Natural killer cell (primary cell): ENCODE measurements at regions not wholly inside any gene's neighbourhood (a gene's known extent, or its start where the extent isn't known, plus 50 kb on each side); places are given as distances from the start of the nearest gene placed in this dataset.

Experiments
- ATAC-seq, 3 donors: fragments of 150-1000 bp in 2 of 3; fragments of 200-7000 bp in 1 of 3; cut with Tn5 transposase; 1 replicate in 1 of 3; 2 replicates in 2 of 3; pipeline ENCODE4 v1.10.0; 2021; ENCODE audit warnings: mild to moderate bottlenecking in 2 of 3, moderate library complexity in 2 of 3
- DNase-seq, 2 donors: peaks; one replicate each; pipeline versions ENCODE4 v3.0.0 to v3.0.0-alpha.2; 2013 to 2021; ENCODE audit warnings: mixed read lengths in 1 of 2
- H3K27ac ChIP-seq: one replicate; pipeline ENCODE4 v1.5.1; 2013; ENCODE audit warnings: mild to moderate bottlenecking, low read length
- H3K27me3 ChIP-seq: one replicate; pipeline ENCODE4 v1.6.1; 2013; ENCODE audit warnings: low read length; ENCODE audit not compliant: control insufficient read depth, insufficient read depth
- H3K36me3 ChIP-seq: one replicate; pipeline ENCODE4 v1.6.1; 2013; ENCODE audit warnings: low read length; ENCODE audit not compliant: control insufficient read depth, insufficient read depth
- H3K4me1 ChIP-seq: one replicate; pipeline ENCODE4 v1.6.1; 2013; ENCODE audit warnings: low read length; ENCODE audit not compliant: control insufficient read depth, insufficient read depth
- H3K4me3 ChIP-seq: one replicate; pipeline ENCODE4 v1.5.1; 2013; ENCODE audit warnings: low read length
- H3K9me3 ChIP-seq: one replicate; pipeline ENCODE4 v1.6.1; 2013; ENCODE audit warnings: low read length; ENCODE audit not compliant: control insufficient read depth, insufficient read depth
- H3K27ac Mint-ChIP-seq, 2 donors: one replicate each; pipeline ENCODE4 v1.8.0; 2022; ENCODE audit warnings: mild to moderate bottlenecking in 2 of 2, mixed read lengths in 2 of 2, moderate library complexity in 1 of 2
- H3K27me3 Mint-ChIP-seq, 2 donors: one replicate each; pipeline ENCODE4 v1.8.0; 2022; ENCODE audit warnings: low read depth in 2 of 2, mixed read lengths in 2 of 2
- H3K36me3 Mint-ChIP-seq: one replicate; pipeline ENCODE4 v1.8.0; 2022; ENCODE audit warnings: mixed read lengths
- H3K4me1 Mint-ChIP-seq, 2 donors: one replicate each; pipeline ENCODE4 v1.8.0; 2022; ENCODE audit warnings: mixed read lengths in 2 of 2
- H3K4me3 Mint-ChIP-seq: one replicate; pipeline ENCODE4 v1.8.0; 2022; ENCODE audit warnings: mild to moderate bottlenecking, moderate library complexity, mixed read lengths
- H3K9me3 Mint-ChIP-seq, 2 donors: one replicate each; pipeline ENCODE4 v1.8.0; 2022; ENCODE audit warnings: mixed read lengths in 2 of 2
- WGBS: methylation state at CpG from one replicate; pipeline ENCODE4 v1.1.7; 2013; ENCODE audit warnings: missing lambda C conversion rate; ENCODE audit not compliant: insufficient coverage; 5-methylcytosine and 5-hydroxymethylcytosine counted together
- intact Hi-C: fragments of 100-400 bp; cut with micrococcal nuclease; formaldehyde crosslinking; loops from one replicate; pipeline ENCODE4 v1.14.2; 2022
- TF ChIP-seq, protein P1 (sequence below): fragments of 200-600 bp; IDR thresholded peaks from one replicate; pipeline ENCODE4 v1.8.0; 2022; ENCODE audit warnings: antibody characterized with exemption

DNA sequence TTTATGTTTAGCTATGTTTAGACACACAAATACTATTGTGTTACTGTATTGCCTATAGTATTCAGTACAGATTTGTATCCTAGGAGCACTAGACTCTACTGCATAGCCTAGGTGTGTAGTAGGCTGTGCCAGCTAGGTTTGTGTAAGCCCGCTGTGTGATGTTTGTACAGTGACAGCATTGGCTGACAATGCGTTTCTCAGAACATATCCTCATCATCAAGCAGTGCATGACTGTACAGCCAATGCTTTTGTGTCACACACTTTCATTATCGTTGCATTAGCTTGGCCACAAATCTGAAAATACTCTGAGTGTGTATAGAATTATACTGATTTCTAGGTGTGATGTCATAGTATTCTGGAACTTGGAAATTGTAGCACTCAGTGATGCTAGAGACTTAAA is 63.4 kb downstream of the CLDN34 start:
- WGBS: 100% methylated on average over 1 of the region's 3 CpGs

DNA sequence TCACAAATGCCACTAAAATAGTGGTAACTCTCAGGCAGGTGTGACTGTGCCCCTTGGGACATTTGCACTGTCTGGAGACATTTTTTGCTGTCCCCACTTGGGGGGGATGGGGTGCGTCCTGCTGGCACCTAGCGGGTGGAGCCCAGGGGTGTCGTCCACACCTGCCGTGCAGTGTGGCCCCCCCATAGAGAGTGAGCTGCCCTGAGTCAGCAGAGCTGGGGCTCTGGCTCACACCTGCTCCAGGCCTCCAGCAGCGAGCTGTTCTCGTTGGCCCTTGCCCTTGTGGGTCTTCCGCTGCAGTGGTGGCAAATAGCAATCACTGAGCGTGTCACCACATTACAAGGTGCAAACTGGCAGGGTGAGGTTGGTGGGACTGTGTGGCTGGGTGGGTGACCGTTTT is 64.6 kb downstream of the CLDN34 start:
- Histone ChIP-seq H3K4me3 (no peak overlapping the region), H3K27ac (no peak overlapping the region), H3K9me3 (no peaks in the 10 kb centered on the region), H3K27me3 (no peaks in the 10 kb centered on the region), H3K36me3 (no peaks in the 10 kb centered on the region), H3K4me1 (peaks cover 10% of the 10 kb centered on the region)
- Mint-ChIP-seq H3K27ac (no peak overlapping the region), H3K4me1 (peaks cover 14 to 23% of the 10 kb centered on the region in 2 donors), H3K9me3 (no peaks in the 10 kb centered on the region), H3K27me3 (peaks cover 0 to 2% of the 10 kb centered on the region in 2 donors), H3K4me3 (no peak overlapping the region), H3K36me3 (no peaks in the 10 kb centered on the region)
- TF ChIP-seq, protein P1, sequence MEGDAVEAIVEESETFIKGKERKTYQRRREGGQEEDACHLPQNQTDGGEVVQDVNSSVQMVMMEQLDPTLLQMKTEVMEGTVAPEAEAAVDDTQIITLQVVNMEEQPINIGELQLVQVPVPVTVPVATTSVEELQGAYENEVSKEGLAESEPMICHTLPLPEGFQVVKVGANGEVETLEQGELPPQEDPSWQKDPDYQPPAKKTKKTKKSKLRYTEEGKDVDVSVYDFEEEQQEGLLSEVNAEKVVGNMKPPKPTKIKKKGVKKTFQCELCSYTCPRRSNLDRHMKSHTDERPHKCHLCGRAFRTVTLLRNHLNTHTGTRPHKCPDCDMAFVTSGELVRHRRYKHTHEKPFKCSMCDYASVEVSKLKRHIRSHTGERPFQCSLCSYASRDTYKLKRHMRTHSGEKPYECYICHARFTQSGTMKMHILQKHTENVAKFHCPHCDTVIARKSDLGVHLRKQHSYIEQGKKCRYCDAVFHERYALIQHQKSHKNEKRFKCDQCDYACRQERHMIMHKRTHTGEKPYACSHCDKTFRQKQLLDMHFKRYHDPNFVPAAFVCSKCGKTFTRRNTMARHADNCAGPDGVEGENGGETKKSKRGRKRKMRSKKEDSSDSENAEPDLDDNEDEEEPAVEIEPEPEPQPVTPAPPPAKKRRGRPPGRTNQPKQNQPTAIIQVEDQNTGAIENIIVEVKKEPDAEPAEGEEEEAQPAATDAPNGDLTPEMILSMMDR: no peak
- intact Hi-C loops: no loop called here
- peak in 1 of 3 donors; percentile 57 for ATAC-seq
- no peak for DNase-seq
- WGBS: 36% methylated on average over 9 of the region's 9 CpGs

More for the DNA sequence above, 63.4 kb downstream of the CLDN34 start:
- peaks cover 0 to 2% of the 10 kb centered on the region in 2 donors for H3K27me3 Mint-ChIP-seq
- no peak overlapping the region for H3K27ac Mint-ChIP-seq
- H3K27me3 ChIP-seq: no peaks in the 10 kb centered on the region
- no peak overlapping the region for H3K4me3 ChIP-seq
- no peak overlapping the region for H3K27ac ChIP-seq
- H3K9me3 Mint-ChIP-seq: no peaks in the 10 kb centered on the region
- DNase-seq (no peak), ATAC-seq (no peak)
- H3K36me3 Mint-ChIP-seq: no peaks in the 10 kb centered on the region
- peaks cover 14 to 23% of the 10 kb centered on the region in 2 donors for H3K4me1 Mint-ChIP-seq
- TF ChIP-seq, protein P1: no peak
- H3K36me3 ChIP-seq: no peaks in the 10 kb centered on the region
- peaks cover 10% of the 10 kb centered on the region for H3K4me1 ChIP-seq
- no peak overlapping the region for H3K4me3 Mint-ChIP-seq
- H3K9me3 ChIP-seq: no peaks in the 10 kb centered on the region
- intact Hi-C loops: no loop called here

DNA sequence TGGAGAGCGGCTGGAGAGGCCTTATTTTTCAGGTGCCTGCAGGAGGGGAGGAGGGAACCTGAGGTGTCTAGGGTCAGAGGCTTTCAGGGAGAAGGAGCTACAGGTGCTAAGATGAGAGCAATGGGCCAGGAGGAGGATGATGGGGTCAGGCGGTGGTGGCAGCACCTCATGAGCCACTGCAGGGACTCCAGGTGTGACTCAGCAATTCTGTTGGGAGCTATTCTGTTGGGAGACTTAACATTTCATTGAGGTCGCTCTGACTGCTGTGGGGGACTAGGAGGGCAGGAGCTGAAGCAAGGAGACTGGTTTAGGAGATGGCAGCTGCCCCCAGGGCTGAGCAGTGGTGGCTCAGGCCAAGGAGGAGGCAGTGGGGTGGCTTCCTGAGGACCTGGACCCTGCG is 65.0 kb downstream of the CLDN34 start:
- 58% methylated on average over 3 of the region's 4 CpGs for WGBS
- Histone ChIP-seq H3K9me3 (no peaks in the 10 kb centered on the region), H3K27me3 (no peaks in the 10 kb centered on the region), H3K27ac (no peak overlapping the region), H3K4me1 (peaks cover 10% of the 10 kb centered on the region), H3K4me3 (no peak overlapping the region), H3K36me3 (no peaks in the 10 kb centered on the region)
- no peaks in the 10 kb centered on the region for H3K36me3 Mint-ChIP-seq
- ATAC-seq (peak in 1 of 3 donors; percentile 8), DNase-seq (no peak)
- intact Hi-C loops: no loop called here
- no peaks in the 10 kb centered on the region for H3K9me3 Mint-ChIP-seq
- H3K4me1 Mint-ChIP-seq: peaks cover 14 to 23% of the 10 kb centered on the region in 2 donors
- H3K4me3 Mint-ChIP-seq: no peak overlapping the region
- TF ChIP-seq, protein P1: no peak
- H3K27ac Mint-ChIP-seq: no peak overlapping the region
- peaks cover 0 to 2% of the 10 kb centered on the region in 2 donors for H3K27me3 Mint-ChIP-seq

DNA sequence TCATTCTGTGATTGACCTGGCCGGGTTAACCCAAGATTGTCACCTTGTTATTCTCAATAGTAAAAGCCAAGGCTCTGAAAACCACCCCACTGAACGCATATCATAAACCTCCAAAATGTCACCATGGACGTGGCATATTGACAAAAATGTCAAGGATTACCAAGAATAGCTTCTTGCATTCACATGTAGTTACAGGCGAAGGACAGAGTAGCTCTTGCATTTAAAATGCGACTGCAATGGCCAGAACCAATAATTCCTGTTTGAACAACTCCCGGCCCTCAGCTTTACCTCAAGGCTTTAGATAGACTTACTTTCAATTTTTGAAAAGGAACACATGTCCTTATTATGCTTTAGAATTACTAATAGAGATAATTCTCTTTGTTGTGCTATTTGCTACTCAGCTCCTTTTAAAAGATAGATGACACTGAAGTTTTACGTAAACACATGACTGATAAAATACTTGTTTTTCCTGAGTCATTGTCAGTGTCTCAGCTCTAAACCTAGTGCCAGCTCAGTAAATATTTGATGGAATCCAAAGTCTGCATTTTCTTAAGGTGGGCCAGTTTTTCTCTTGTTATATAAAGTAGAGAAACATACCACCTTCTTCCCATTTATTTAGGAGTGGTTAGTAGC is 66.3 kb downstream of the CLDN34 start:
- H3K27me3 Mint-ChIP-seq: no peaks in the 10 kb centered on the region

More for the DNA sequence above, 66.3 kb downstream of the CLDN34 start:
- Histone ChIP-seq H3K9me3 (no peaks in the 10 kb centered on the region), H3K4me3 (no peak overlapping the region), H3K4me1 (peaks cover 10% of the 10 kb centered on the region), H3K36me3 (no peaks in the 10 kb centered on the region), H3K27ac (no peak overlapping the region), H3K27me3 (no peaks in the 10 kb centered on the region)
- Mint-ChIP-seq H3K27ac (no peak overlapping the region), H3K4me1 (peaks cover 14 to 23% of the 10 kb centered on the region in 2 donors), H3K36me3 (no peaks in the 10 kb centered on the region), H3K4me3 (no peak overlapping the region), H3K9me3 (no peaks in the 10 kb centered on the region)
- TF ChIP-seq, protein P1: no peak
- ATAC-seq (no peak), DNase-seq (no peak)
- WGBS: 88% methylated on average over 5 of the region's 7 CpGs
- intact Hi-C loops: no loop called here
